ENCODE measurements at regions not wholly inside any gene's neighbourhood (a gene's known extent, or its start where the extent isn't known, plus 50 kb on each side); places are given as distances from the start of the nearest gene placed in this dataset.

DNA sequence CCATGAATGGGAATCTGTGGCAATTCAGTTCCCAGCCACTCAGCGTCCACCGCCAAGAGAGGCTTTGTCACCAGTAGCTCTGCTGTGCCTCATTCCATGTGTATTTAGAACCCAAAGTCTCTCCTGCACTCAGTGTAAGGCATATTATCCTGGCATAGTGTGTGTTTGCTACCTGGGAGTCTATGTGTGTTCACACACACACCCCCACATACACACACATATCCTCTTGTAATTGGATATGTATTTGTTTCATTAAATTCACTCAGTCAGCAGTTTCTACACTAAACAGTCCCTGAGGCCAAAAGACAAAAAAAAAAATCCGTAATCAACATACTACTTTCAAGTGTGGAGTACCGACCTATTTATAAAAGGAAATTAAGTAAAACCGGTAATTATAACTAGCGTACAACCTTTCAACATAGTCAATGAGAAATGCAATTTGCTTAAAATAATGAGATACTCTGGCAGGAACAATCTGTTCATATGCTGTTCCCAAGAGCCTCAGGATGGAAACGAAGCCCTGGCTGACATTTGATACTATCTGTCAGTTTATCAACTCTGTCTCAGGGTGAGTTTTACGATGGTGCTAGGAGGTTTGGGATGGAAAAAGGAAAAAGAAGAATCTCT lies 425.8 kb upstream of the CELF2 start:
- DNase-seq (ENCODE audit: low read depth): no peak

- DNase-seq (ENCODE audit: low read depth): no peak
Observed at GRCh38 chr10:10596256-10596655, 421.4 kb upstream of the CELF2 start.

DNA sequence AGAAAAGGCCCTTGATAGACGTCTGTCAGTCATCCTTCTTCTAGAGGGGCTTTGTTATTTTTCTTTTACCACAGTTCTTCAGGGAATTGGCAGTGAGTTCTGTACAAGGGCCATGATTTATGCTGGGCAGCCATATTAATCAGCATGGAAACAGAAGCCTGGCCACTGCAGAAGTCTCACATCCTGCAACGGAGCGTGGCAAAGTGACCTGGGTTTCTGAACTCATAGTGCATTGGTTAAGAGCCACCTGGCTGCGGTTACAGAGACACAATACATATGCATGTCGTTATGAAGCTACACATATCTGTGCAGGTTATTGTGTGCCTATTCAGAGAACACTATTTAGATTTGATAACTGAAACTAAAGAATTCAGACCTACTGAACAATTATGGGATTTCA lies 419.4 kb upstream of the CELF2 start:
- DNase-seq (ENCODE audit: low read depth): no peak

DNA sequence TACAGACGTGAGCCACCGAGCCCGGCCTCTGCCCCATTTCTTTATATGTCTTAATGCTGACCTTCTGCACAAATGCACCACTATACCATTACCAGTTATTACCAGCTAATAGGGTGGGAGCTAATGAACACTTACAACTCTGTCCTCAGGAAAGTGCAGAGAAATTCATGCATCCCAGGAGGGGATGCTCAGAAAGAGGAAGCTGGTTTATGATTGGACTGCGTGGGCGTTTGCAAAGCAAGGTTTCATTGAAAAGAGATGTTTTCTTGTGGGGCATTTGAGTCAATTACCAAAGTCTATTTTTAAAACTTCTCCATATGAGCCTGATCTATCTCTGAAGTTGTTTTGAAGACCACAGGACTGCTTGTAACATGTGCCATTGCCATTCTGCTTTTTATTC lies 417.7 kb upstream of the CELF2 start:
- no peak for DNase-seq (ENCODE audit: low read depth)

- DNase-seq (ENCODE audit: low read depth): no peak
Observed at GRCh38 chr10:10605551-10606081, 412.1 kb upstream of the CELF2 start.

DNA sequence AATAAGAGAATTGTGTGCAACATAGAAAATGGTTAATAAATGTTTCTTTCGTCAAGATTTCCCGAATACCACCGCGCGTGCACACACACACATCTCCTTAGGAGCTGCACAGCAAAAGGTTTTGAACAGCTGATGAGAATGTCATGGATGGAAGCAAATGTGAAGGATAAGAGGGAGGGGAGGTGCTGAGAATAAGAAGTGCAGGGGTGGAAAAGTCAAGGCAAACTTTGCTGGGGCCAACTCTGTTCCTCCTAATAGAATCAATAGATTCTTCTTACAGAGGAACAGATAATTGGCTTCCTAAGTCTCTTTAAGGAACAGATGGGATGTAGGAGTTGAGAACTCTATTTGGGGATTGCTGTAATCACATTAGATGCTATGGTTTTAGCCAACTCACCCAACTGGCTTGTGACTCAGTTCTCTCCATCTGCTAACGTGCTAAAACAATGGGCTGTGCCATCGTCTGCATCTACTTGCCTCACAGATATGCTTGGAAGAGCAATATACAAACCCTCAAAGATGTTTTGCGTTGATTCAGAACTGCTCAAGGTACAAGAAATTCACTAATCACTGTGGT lies 408.2 kb upstream of the CELF2 start:
- DNase-seq (ENCODE audit: low read depth): no peak

GRCh38 chr10:10610171-10610570 lies 407.5 kb upstream of the CELF2 start:
- no peak for DNase-seq (ENCODE audit: low read depth)

DNA sequence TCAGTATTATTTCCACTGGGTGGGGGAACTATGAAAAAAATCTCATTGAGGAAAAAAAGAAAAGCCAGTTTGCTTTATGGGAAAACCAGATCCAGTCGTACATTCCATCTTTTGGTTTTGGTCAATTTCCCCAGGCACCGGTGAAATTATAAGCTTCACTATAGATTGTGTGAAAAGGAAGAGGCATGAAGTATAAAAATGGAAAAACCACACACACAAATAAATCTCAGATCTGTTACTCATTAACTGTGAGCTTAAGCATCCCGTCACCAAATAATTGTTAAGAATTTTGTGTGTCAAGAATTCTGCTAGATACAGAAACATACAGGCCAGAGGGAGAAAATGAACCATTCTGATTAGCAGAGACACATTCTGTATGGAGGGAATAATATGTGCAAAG lies 405.5 kb upstream of the CELF2 start:
- no peak for DNase-seq (ENCODE audit: low read depth)

- DNase-seq (ENCODE audit: low read depth): no peak
Observed at GRCh38 chr10:10613656-10614244, 403.9 kb upstream of the CELF2 start.

GRCh38 chr10:10617686-10618085 lies 400.0 kb upstream of the CELF2 start:
- DNase-seq (ENCODE audit: low read depth): no peak

DNA sequence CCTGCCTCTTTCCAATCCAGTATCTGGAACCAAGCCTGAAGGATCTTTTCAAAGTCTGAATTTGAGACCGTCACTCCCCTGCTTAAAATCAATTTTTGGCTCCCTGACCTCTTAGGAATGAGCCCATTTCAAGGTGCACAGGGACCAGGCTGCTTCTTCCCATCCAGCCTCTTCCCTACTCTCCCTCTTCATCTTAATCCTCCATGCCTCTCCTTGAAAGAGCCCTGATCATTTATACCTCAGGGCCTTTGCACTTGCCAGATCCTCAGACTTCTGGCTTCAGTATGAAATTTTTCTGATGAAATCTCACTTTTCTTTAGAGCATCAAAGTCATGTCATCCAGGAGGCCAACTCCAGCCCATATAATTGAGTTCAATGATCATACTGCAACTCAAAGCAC lies 399.5 kb upstream of the CELF2 start:
- DNase-seq (ENCODE audit: low read depth): no peak

GRCh38 chr10:10623958-10624566 lies 393.6 kb upstream of the CELF2 start:
- DNase-seq (ENCODE audit: low read depth): no peak

DNA sequence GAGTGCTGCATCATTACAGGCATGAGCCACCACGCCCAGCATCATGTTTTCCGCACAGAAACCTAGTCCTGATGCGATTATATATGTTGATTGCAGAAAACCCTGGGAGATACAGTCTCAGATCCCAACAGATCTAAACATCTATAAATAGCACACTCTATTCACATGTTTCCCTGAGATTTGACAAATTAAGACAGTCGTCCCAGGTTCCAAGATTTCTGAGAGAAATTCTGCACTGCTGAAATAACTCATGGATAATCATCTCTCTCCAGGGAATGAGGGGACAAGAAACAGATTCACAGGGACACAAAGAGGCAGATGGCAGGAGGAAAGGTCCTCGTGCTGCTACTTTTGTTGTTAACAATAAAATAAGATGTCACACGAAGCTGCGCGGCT lies 393.1 kb upstream of the CELF2 start:
- DNase-seq (ENCODE audit: low read depth): no peak

DNA sequence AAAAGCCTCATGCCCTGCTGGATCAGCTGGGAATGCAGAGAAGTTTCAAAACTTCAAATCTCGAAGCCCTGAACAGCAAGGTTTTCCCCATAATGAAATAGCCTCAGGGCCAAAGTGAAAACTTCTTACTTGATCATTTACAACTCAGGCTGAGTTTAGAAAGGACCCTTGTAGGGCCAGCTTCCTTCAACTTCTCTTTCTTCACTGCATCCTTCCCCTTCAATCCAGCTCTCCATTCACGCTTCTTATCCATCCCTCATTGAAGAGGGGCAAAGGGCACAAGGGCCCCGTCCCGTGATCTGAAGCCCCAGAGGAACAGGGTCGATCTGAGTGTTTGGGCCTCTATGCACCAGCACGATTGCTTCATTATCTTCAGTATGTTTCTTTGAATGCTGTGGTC lies 392.2 kb upstream of the CELF2 start:
- DNase-seq (ENCODE audit: low read depth): no peak

- no peak for DNase-seq (ENCODE audit: low read depth)
Observed at GRCh38 chr10:10626734-10627133, 390.9 kb upstream of the CELF2 start.

GRCh38 chr10:10627414-10627813 lies 390.3 kb upstream of the CELF2 start:
- no peak for DNase-seq (ENCODE audit: low read depth)

DNA sequence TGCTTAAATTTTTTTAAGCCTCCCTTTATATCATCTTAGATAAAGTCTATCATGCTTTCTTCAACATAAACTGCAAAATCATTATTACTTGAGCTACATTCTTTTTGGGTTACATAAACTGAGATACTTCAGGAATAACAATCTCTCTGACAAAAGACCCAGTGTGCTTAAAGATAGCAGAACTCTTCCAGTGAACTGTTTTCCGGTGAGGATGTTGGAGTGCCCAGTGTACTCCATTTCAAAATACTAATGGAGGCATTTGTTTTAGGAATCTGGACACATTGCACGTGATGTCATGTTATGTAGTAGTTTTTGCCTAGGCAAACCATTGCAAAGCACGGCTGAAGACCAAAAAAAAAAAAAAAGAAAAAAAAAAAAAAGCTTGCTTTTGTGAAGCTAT lies 388.2 kb upstream of the CELF2 start:
- no peak for DNase-seq (ENCODE audit: low read depth)

GRCh38 chr10:10630281-10630680 lies 387.4 kb upstream of the CELF2 start:
- no peak for DNase-seq (ENCODE audit: low read depth)

DNA sequence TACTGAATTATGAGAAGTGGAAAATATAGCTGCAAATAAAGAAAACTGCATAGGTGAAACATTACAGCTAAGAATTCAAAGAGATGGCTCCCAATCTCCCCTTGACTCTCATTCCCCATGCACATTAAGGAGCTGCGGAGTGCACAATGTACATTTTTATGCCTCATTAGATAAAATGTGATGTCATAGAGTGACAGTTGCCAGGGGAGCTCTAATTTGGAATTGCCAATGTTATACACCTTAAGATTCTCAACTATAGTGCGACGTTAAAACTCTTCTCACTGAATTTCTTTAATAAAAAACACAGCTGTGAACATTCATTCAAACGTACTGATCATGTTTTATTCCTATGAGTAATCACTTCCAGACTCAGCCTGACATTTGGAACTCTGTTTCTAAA lies 386.9 kb upstream of the CELF2 start:
- no peak for DNase-seq (ENCODE audit: low read depth)

DNA sequence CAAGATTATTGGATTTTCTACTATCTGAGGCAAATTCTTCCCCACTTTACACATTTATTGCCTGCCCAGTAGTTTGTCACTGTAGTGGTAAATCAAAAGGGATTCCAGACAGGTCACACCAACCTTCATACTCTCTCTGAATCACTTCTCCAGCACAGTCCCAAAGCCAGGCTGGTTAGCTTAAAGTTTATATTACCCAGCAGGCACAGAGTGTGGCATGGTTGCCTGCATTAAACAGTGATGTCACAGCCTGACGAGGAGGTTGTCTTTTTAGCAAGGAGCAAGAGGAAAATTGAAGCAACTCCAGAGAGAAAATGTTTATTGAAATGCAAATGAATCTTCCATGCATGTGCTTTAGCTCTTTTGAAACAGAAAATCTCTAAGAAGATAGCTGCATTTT lies 375.5 kb upstream of the CELF2 start:
- DNase-seq (ENCODE audit: low read depth): no peak

GRCh38 chr10:10642751-10643150 lies 374.9 kb upstream of the CELF2 start:
- DNase-seq (ENCODE audit: low read depth): no peak

GRCh38 chr10:10644008-10644646 lies 373.5 kb upstream of the CELF2 start:
- no peak for DNase-seq (ENCODE audit: low read depth)

Data from activated T-helper 1 cell treated with Interleukin-2 at 50 U/mL for 16 hours (primary cell).